ENCODE measurements at regions not wholly inside any gene's neighbourhood (a gene's known extent, or its start where the extent isn't known, plus 50 kb on each side); places are given as distances from the start of the nearest gene placed in this dataset.

GRCh38 chr18:7336623-7337022 is 105.7 kb downstream of the LRRC30 start:
- TF ChIP-seq EZH2 (IDR thresholded peaks at IDR 0.05; ENCODE audit: low read length) (no peak), CTCF (optimal IDR thresholded peaks at IDR 0.05 in 1 of 3, IDR thresholded peaks at IDR 0.05 in 1 of 3, conservative IDR thresholded peaks at IDR 0.05 in 1 of 3; ENCODE audit: extremely low read depth in 1 of 3, insufficient read depth in 2 of 3, low read length in 3 of 3) (no peak)

All from keratinocyte (primary cell).